Stimulated activated naive B cell treated with anti-CD40 and anti-IgM and Interleukin-4, amounts not matched to agents 10 μg/mL and 1 μg/mL and 100 μg/mL, for 72 hours (primary cell): ENCODE measurements at regions not wholly inside any gene's neighbourhood (a gene's known extent, or its start where the extent isn't known, plus 50 kb on each side); places are given as distances from the start of the nearest gene placed in this dataset.
"Not testable (repeated sequence)": the region's sequence is repeated elsewhere in the genome, so short reads cannot be mapped to it uniquely, and the experiment has no call there.

Source experiments
- ATAC-seq, 2 donors: fragments of 150-1000 bp; cut with Tn5 transposase; replicated peaks; 2 replicates each; pipeline ENCODE4 v1.10.0; 2021; ENCODE audit warnings: moderate library complexity in 1 of 2
- DNase-seq: peaks from one replicate; pipeline ENCODE4 v3.0.0; 2021
- H3K27ac Mint-ChIP-seq: one replicate; pipeline ENCODE4 v1.8.0; 2022; ENCODE audit warnings: mild to moderate bottlenecking, mixed read lengths
- H3K27me3 Mint-ChIP-seq, 2 donors: one replicate each; pipeline ENCODE4 v1.8.0; 2022; ENCODE audit warnings: mixed read lengths in 2 of 2
- H3K36me3 Mint-ChIP-seq, 2 donors: one replicate each; pipeline ENCODE4 v1.8.0; 2022; ENCODE audit warnings: mixed read lengths in 2 of 2, mild to moderate bottlenecking in 1 of 2
- H3K4me1 Mint-ChIP-seq, 2 donors: one replicate each; pipeline ENCODE4 v1.8.0; 2022; ENCODE audit warnings: mixed read lengths in 2 of 2, mild to moderate bottlenecking in 1 of 2
- H3K4me3 Mint-ChIP-seq, 2 donors: one replicate each; pipeline ENCODE4 v1.8.0; 2022; ENCODE audit warnings: mild to moderate bottlenecking in 2 of 2, mixed read lengths in 2 of 2, moderate library complexity in 1 of 2
- H3K9me3 Mint-ChIP-seq, 2 donors: one replicate each; pipeline ENCODE4 v1.8.0; 2022; ENCODE audit warnings: mixed read lengths in 2 of 2, mild to moderate bottlenecking in 1 of 2

- no peaks in the 10 kb centered on the region for H3K4me1 Mint-ChIP-seq
- no peak for DNase-seq
- H3K9me3 Mint-ChIP-seq, result peaks cover 9 to 21% of the 10 kb centered on the region in 2 donors
- H3K27me3 Mint-ChIP-seq, result no peaks in the 10 kb centered on the region
- ATAC-seq, result no peak
- H3K4me3 Mint-ChIP-seq, result no peak overlapping the region
- H3K27ac Mint-ChIP-seq, result no peak overlapping the region
- no peaks in the 10 kb centered on the region for H3K36me3 Mint-ChIP-seq
These were observed 857.2 kb downstream of the SLITRK1 start for GRCh38 chr13:83024955-83025594.

- H3K36me3 Mint-ChIP-seq, result no peaks in the 10 kb centered on the region
- DNase-seq, result no peak
- no peaks in the 10 kb centered on the region for H3K4me1 Mint-ChIP-seq
- ATAC-seq, result no peak
- H3K27ac Mint-ChIP-seq, result no peak overlapping the region
- peaks cover 8 to 21% of the 10 kb centered on the region in 2 donors for H3K9me3 Mint-ChIP-seq
- H3K27me3 Mint-ChIP-seq, result no peaks in the 10 kb centered on the region
- no peak overlapping the region for H3K4me3 Mint-ChIP-seq
These were observed 858.0 kb downstream of the SLITRK1 start for GRCh38 chr13:83024232-83024631.

DNA sequence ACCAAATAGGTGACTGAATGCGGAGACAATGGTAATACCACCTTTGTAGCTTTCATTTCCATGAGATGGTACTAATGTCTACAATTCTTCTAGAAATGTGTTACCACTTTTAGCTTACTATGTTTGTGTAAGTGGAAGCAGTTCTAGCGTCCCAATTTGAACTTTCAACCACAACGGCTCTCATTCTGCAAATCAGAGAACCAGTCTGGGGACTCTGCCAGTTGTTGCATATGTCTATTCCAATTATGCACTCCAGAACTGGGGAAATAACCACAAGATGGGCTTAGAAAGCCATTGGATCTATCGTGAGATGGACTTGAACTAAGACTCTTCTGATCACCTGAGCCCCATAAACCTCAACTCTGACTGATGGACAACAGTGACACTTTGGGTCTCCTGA is 862.3 kb downstream of the SLITRK1 start:
- H3K27ac Mint-ChIP-seq, result no peak overlapping the region
- no peaks in the 10 kb centered on the region for H3K4me1 Mint-ChIP-seq
- no peaks in the 10 kb centered on the region for H3K36me3 Mint-ChIP-seq
- peaks cover 6 to 8% of the 10 kb centered on the region in 2 donors for H3K9me3 Mint-ChIP-seq
- ATAC-seq (no peak), DNase-seq (no peak)
- H3K27me3 Mint-ChIP-seq, result no peaks in the 10 kb centered on the region
- no peak overlapping the region for H3K4me3 Mint-ChIP-seq

DNA sequence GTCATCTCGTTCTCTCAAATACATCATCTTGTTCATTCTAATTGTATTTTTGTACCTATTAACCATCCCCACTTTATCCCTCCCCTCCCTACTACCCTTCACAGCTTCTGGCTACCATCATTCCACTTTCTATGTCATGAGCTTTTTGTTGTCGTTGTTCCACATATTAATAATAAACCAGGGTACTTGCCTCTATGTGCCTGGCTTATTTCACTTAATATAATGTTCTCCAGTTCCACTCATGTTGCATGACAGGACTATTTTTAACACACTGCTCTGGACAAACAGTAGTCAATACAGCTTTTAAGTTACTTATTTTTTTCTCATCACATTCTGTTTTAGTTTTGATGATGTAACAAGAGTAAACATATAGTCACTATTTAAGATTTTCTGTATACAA is 872.3 kb downstream of the SLITRK1 start:
- Mint-ChIP-seq H3K4me3 (no peak overlapping the region), H3K36me3 (no peaks in the 10 kb centered on the region), H3K9me3 (peaks cover 0 to 2% of the 10 kb centered on the region in 2 donors), H3K4me1 (no peaks in the 10 kb centered on the region), H3K27ac (no peak overlapping the region), H3K27me3 (no peaks in the 10 kb centered on the region)
- DNase-seq, result no peak
- ATAC-seq, result no peak

DNA sequence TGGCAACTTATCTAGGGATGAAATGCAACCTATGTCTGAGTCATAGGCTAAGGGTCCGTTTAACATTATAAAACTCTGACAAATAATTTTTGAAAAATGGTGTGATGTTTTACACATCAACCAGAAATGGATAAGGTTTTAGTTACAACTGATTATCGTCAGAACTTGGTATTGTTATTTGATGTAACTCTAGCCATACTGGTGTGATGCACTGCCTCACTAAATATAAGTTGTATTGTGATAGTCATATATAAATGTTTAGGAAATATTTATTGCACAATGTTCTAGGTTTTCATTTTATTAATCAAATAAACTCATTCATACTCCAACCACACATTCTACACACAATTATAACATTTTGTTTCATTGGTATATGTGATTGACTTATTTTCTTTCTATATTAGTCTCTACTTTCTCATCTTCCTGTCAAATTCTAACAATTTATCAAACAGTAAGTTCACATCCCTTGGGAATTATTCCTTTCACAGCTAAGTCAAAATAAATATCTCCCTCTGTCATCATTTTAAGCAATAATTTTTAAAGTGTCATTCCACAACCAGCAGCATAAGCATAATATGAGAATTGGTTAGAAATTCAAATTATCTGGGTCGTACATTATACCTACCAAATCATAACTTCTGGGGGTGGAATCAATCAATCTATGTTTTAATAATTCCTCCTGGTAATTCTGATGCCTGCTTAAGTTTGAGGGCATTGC is 873.9 kb downstream of the SLITRK1 start:
- Mint-ChIP-seq H3K9me3 (peaks cover 2 to 6% of the 10 kb centered on the region in 2 donors), H3K27ac (no peak overlapping the region), H3K36me3 (no peaks in the 10 kb centered on the region), H3K4me3 (no peak overlapping the region), H3K4me1 (no peaks in the 10 kb centered on the region), H3K27me3 (no peaks in the 10 kb centered on the region)
- DNase-seq, result no peak
- no peak for ATAC-seq

GRCh38 chr13:83007226-83007625 is 875.0 kb downstream of the SLITRK1 start:
- Mint-ChIP-seq H3K9me3 (peaks cover 2 to 6% of the 10 kb centered on the region in 2 donors), H3K27me3 (no peaks in the 10 kb centered on the region), H3K36me3 (no peaks in the 10 kb centered on the region), H3K4me1 (no peaks in the 10 kb centered on the region), H3K27ac (no peak overlapping the region), H3K4me3 (no peak overlapping the region)
- ATAC-seq (no peak), DNase-seq (no peak)

GRCh38 chr13:83003185-83003584 is 879.1 kb downstream of the SLITRK1 start:
- H3K27me3 Mint-ChIP-seq, result no peaks in the 10 kb centered on the region
- no peaks in the 10 kb centered on the region for H3K36me3 Mint-ChIP-seq
- H3K4me3 Mint-ChIP-seq, result no peak overlapping the region
- no peaks in the 10 kb centered on the region for H3K4me1 Mint-ChIP-seq
- ATAC-seq (no peak), DNase-seq (no peak)
- H3K9me3 Mint-ChIP-seq, result peaks cover 8 to 10% of the 10 kb centered on the region in 2 donors
- no peak overlapping the region for H3K27ac Mint-ChIP-seq

DNA sequence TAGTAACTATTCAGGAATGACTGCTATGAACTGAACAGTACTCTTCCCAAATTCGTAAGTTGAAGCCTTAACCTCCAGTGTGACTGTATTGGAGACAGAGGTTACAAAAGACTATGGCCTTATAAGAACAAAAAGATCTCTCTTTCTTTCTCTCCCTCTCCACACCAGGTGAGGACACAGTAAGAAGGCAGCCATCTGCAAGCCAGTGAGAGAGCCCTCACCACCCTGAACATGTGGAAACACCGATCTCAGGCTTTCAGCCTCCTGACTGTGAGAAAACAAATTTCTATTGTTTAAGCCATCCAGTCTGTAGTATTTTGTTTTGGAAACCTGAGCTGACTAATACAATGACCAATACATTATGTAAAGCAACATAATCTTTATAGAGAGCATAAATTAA is 888.9 kb downstream of the SLITRK1 start:
- H3K4me3 Mint-ChIP-seq, result no peak overlapping the region
- H3K27ac Mint-ChIP-seq, result no peak overlapping the region
- DNase-seq, result no peak
- H3K36me3 Mint-ChIP-seq, result no peaks in the 10 kb centered on the region
- H3K9me3 Mint-ChIP-seq, result no peaks in the 10 kb centered on the region
- no peaks in the 10 kb centered on the region for H3K4me1 Mint-ChIP-seq
- H3K27me3 Mint-ChIP-seq, result no peaks in the 10 kb centered on the region
- no peak for ATAC-seq

DNA sequence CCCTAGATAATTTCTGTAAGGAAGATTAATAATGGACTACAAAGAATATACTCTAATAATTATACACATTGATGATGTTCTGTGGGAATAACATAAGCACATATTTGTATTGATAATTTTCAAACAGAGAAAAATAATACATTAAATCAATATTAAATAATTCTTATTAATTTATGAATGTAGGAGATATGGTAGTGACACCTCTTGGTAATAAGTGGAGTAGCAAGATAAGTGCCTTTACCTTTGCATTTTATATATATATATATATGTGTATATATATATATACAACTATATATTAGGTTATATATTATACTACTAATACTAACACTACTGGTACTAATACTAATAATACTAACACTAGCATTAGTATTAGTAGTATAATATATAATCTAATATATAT is 905.8 kb downstream of the SLITRK1 start:
- H3K4me1 Mint-ChIP-seq, result no peaks in the 10 kb centered on the region
- no peaks in the 10 kb centered on the region for H3K36me3 Mint-ChIP-seq
- peaks cover 0 to 4% of the 10 kb centered on the region in 2 donors for H3K9me3 Mint-ChIP-seq
- DNase-seq, result no peak
- no peaks in the 10 kb centered on the region for H3K27me3 Mint-ChIP-seq
- no peak overlapping the region for H3K4me3 Mint-ChIP-seq
- H3K27ac Mint-ChIP-seq, result no peak overlapping the region
- ATAC-seq, result no peak

DNA sequence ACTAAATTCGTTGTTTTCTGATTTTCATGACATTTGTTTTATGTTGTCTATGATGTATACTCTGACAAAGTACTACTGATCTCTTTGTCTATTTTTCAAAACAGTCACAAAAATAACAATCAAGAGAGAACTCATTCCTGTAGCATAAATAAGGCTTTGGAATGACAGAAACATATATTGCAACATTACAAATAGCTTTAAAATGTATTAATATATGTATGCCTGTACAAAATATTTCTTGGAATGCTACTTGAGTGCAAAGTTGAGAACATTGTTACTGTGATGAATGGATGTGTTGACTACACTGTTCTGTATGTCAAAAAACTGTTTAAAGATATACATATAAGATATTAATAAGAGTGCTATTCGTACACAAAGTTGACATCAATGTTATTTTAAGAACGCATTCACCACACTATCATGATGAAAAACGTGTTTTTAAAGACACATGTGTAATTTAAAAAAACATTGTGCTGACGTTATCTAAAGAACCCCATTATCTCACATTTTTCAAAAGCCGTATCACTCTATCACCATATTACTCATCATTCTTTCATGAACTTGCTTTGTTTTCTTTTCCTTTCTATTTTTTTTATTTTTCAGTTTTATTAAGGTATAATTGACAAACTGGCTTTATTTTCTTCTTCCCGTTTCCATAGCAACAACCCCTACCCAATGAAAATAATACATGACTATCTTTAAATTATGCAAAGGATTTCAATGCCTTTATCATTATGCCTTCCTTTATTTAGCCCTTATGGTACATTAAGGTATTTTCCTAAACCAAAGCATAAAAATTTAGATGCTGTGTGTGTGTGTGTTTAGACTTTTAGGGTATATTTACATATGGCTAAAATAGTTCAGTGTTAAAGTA is 918.8 kb downstream of the SLITRK1 start:
- H3K27me3 Mint-ChIP-seq, result no peaks in the 10 kb centered on the region
- no peaks in the 10 kb centered on the region for H3K9me3 Mint-ChIP-seq
- no peak overlapping the region for H3K4me3 Mint-ChIP-seq
- no peaks in the 10 kb centered on the region for H3K36me3 Mint-ChIP-seq
- ATAC-seq, result no peak
- H3K4me1 Mint-ChIP-seq, result no peaks in the 10 kb centered on the region
- DNase-seq, result no peak
- no peak overlapping the region for H3K27ac Mint-ChIP-seq

GRCh38 chr13:82962397-82962796 is 919.9 kb downstream of the SLITRK1 start:
- no peaks in the 10 kb centered on the region for H3K27me3 Mint-ChIP-seq
- DNase-seq (no peak), ATAC-seq (no peak)
- no peaks in the 10 kb centered on the region for H3K9me3 Mint-ChIP-seq
- no peaks in the 10 kb centered on the region for H3K4me1 Mint-ChIP-seq
- no peak overlapping the region for H3K27ac Mint-ChIP-seq
- no peaks in the 10 kb centered on the region for H3K36me3 Mint-ChIP-seq
- H3K4me3 Mint-ChIP-seq, result no peak overlapping the region

GRCh38 chr13:82961757-82962156 is 920.5 kb downstream of the SLITRK1 start:
- Mint-ChIP-seq H3K36me3 (no peaks in the 10 kb centered on the region), H3K4me1 (no peaks in the 10 kb centered on the region), H3K27ac (no peak overlapping the region), H3K4me3 (no peak overlapping the region), H3K9me3 (peaks cover 0 to 4% of the 10 kb centered on the region in 2 donors), H3K27me3 (no peaks in the 10 kb centered on the region)
- ATAC-seq (no peak), DNase-seq (no peak)

DNA sequence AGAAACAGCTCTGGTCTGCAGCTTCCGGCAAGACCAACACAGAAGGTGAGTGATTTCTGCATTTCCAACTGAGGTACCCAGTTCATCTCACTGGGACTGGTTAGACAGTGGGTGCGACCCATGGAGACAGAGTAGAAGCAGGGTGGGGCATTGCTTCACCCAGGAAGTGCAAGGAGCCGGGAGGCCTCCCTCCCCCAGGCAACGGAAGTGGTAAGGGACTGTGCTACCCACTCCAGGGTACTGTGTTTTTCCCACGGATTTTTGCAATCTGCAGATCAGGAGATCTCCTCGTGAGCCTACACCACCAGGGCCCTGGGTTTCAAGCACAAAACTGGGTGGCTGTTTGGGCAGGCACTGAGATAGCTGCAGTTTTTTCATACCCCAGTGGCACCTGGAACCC is 929.9 kb downstream of the SLITRK1 start:
- not testable (repeated sequence) for H3K36me3 Mint-ChIP-seq, ATAC-seq, H3K27me3 Mint-ChIP-seq, H3K4me1 Mint-ChIP-seq, DNase-seq, H3K27ac Mint-ChIP-seq, H3K4me3 Mint-ChIP-seq
- H3K9me3 Mint-ChIP-seq, result peaks cover 11 to 12% of the 10 kb centered on the region in 2 donors

- ATAC-seq, result no peak
- no peaks in the 10 kb centered on the region for H3K36me3 Mint-ChIP-seq
- H3K27ac Mint-ChIP-seq, result no peak overlapping the region
- H3K9me3 Mint-ChIP-seq, result no peaks in the 10 kb centered on the region
- no peak for DNase-seq
- H3K4me1 Mint-ChIP-seq, result no peaks in the 10 kb centered on the region
- no peaks in the 10 kb centered on the region for H3K27me3 Mint-ChIP-seq
- H3K4me3 Mint-ChIP-seq, result no peak overlapping the region
These were observed 934.6 kb downstream of the SLITRK1 start for GRCh38 chr13:82947683-82948082.
